ENCODE measurements at regions not wholly inside any gene's neighbourhood (a gene's known extent, or its start where the extent isn't known, plus 50 kb on each side); places are given as distances from the start of the nearest gene placed in this dataset.

DNA sequence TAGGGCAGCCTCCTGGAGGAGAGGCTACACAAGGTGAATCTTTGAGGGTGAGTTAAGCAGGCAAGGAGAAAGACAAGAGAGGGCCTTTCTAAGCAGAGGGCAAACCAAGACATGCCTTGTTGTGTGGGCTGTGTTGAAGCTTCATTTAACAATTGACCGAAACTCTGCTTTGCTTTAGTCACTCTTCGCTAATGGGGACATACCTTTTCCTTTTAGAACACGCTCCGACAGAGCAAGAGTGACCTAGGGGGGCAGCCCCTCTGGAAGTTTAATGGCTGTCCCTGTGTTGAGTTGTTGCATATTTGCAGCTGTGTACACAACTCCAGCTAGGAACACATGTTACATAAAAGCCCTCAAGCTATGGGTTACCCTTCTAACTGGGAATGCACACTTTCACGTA lies 218.1 kb upstream of the WWC1 start:
- TF ChIP-seq CTCF (IDR thresholded peaks at IDR 0.05) (no peak), ZBTB21 (CRISPR knock-in tag; IDR thresholded peaks at IDR 0.05; ENCODE audit: borderline replicate concordance) (no peak), CBFB (CRISPR knock-in tag; IDR thresholded peaks at IDR 0.05; ENCODE audit: low read depth) (no peak), NR3C1 (CRISPR knock-in tag; conservative IDR thresholded peaks at IDR 0.05; ENCODE audit: low read depth) (no peak), KAT7 (CRISPR knock-in tag; IDR thresholded peaks at IDR 0.05; ENCODE audit: borderline replicate concordance) (no peak), FOXP1 (CRISPR knock-in tag; IDR thresholded peaks at IDR 0.05; ENCODE audit: borderline replicate concordance) (no peak)
- TF ChIP-seq, protein P1, sequence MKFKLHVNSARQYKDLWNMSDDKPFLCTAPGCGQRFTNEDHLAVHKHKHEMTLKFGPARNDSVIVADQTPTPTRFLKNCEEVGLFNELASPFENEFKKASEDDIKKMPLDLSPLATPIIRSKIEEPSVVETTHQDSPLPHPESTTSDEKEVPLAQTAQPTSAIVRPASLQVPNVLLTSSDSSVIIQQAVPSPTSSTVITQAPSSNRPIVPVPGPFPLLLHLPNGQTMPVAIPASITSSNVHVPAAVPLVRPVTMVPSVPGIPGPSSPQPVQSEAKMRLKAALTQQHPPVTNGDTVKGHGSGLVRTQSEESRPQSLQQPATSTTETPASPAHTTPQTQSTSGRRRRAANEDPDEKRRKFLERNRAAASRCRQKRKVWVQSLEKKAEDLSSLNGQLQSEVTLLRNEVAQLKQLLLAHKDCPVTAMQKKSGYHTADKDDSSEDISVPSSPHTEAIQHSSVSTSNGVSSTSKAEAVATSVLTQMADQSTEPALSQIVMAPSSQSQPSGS (CRISPR knock-in tag; IDR thresholded peaks at IDR 0.05; ENCODE audit: borderline replicate concordance, low read depth): no peak
